Liver (tissue), 8 donors: ENCODE measurements at regions not wholly inside any gene's neighbourhood (a gene's known extent, or its start where the extent isn't known, plus 50 kb on each side); places are given as distances from the start of the nearest gene placed in this dataset.

Experiments
- DNase-seq: peaks from one replicate; pipeline ENCODE4 v3.0.0-alpha.2; 2017; ENCODE audit warnings: low spot score
- H3K27ac ChIP-seq, 2 donors: one replicate each; pipeline ENCODE4 v1.7.0; 2013; ENCODE audit warnings: inconsistent platforms in 2 of 2, low read length in 2 of 2, control low read depth in 1 of 2, low read depth in 1 of 2, mild to moderate bottlenecking in 1 of 2
- H3K27me3 ChIP-seq, 4 donors: one replicate each; pipeline versions ENCODE4 v1.6.1 to v1.7.0; 2013; ENCODE audit warnings: low read length in 3 of 4, inconsistent platforms in 1 of 4, mild to moderate bottlenecking in 1 of 4, moderate library complexity in 1 of 4; ENCODE audit not compliant: control insufficient read depth in 4 of 4, insufficient read depth in 4 of 4
- H3K36me3 ChIP-seq, 4 donors: one replicate each; pipeline versions ENCODE4 v1.6.1 to v1.7.0; 2013; ENCODE audit warnings: low read length in 3 of 4, mild to moderate bottlenecking in 3 of 4, low read depth in 1 of 4, moderate library complexity in 1 of 4; ENCODE audit not compliant: control insufficient read depth in 4 of 4, insufficient read depth in 3 of 4
- H3K4me1 ChIP-seq, 4 donors: one replicate each; pipeline versions ENCODE4 v1.6.1 to v1.7.0; 2013; ENCODE audit warnings: low read length in 3 of 4, mild to moderate bottlenecking in 3 of 4, moderate library complexity in 1 of 4; ENCODE audit not compliant: control insufficient read depth in 4 of 4, insufficient read depth in 4 of 4
- H3K4me3 ChIP-seq, 3 donors: one replicate each; pipeline versions ENCODE4 v1.6.1 to v1.7.0; 2013; ENCODE audit warnings: low read length in 3 of 3, control low read depth in 1 of 3, low read depth in 1 of 3, mild to moderate bottlenecking in 1 of 3
- H3K9ac ChIP-seq, 2 donors: one replicate each; pipeline ENCODE4 v1.7.0; 2013; ENCODE audit warnings: low read length in 2 of 2, mild to moderate bottlenecking in 2 of 2, moderate library complexity in 2 of 2, control low read depth in 1 of 2, low read depth in 1 of 2
- H3K9me3 ChIP-seq, 4 donors: one replicate each; pipeline versions ENCODE4 v1.6.1 to v1.7.0; 2013; ENCODE audit warnings: low read length in 3 of 4; ENCODE audit not compliant: control insufficient read depth in 4 of 4
- EGR1 ChIP-seq, 2 donors: IDR thresholded peaks; 2 replicates each; pipeline ENCODE4 v1.6.1; 2016 to 2018; ENCODE audit warnings: antibody characterized with exemption in 2 of 2, low read depth in 2 of 2
- FOXA1 ChIP-seq: IDR thresholded peaks from 2 replicates; pipeline ENCODE4 v1.6.1; 2016; ENCODE audit warnings: antibody characterized with exemption
- FOXA2 ChIP-seq: IDR thresholded peaks from 2 replicates; pipeline ENCODE4 v1.6.1; 2016; ENCODE audit warnings: antibody characterized with exemption
- GABPA ChIP-seq, 2 donors: IDR thresholded peaks in 1 of 2; conservative IDR thresholded peaks in 1 of 2; 2 replicates each; pipeline ENCODE4 v1.6.1; 2016; ENCODE audit warnings: antibody characterized with exemption in 2 of 2, mild to moderate bottlenecking in 1 of 2, moderate library complexity in 1 of 2
- HNF4A ChIP-seq, 2 donors: conservative IDR thresholded peaks; 2 replicates each; pipeline ENCODE4 v1.6.1; 2016; ENCODE audit warnings: antibody characterized with exemption in 2 of 2, mild to moderate bottlenecking in 2 of 2
- HNF4G ChIP-seq: IDR thresholded peaks from 2 replicates; pipeline ENCODE4 v1.6.1; 2016; ENCODE audit warnings: antibody characterized with exemption
- JUND ChIP-seq, 2 donors: IDR thresholded peaks; 2 replicates each; pipeline ENCODE4 v1.6.1; 2016; ENCODE audit warnings: antibody characterized with exemption in 2 of 2
- NR2F2 ChIP-seq: IDR thresholded peaks from 2 replicates; pipeline ENCODE4 v1.6.1; 2016; ENCODE audit warnings: antibody characterized with exemption
- RAD21 ChIP-seq, 2 donors: IDR thresholded peaks; 2 replicates each; pipeline ENCODE4 v1.6.1; 2016; ENCODE audit warnings: antibody characterized with exemption in 2 of 2, mild to moderate bottlenecking in 2 of 2
- RXRA ChIP-seq, 2 donors: IDR thresholded peaks; 2 replicates each; pipeline ENCODE4 v1.6.1; 2017 to 2018; ENCODE audit warnings: antibody characterized with exemption in 2 of 2, mild to moderate bottlenecking in 1 of 2
- SP1 ChIP-seq: IDR thresholded peaks from 2 replicates; pipeline ENCODE4 v1.6.1; 2018; ENCODE audit warnings: antibody characterized with exemption, mild to moderate bottlenecking
- TAF1 ChIP-seq: conservative IDR thresholded peaks from 2 replicates; pipeline ENCODE4 v1.6.1; 2016; ENCODE audit warnings: antibody characterized with exemption, mild to moderate bottlenecking
- YY1 ChIP-seq: IDR thresholded peaks from 2 replicates; pipeline ENCODE4 v1.6.1; 2016; ENCODE audit warnings: antibody characterized with exemption, mild to moderate bottlenecking
- WGBS: extraction: QIAGEN DNeasy Blood & Tissue Kit; methylation state at CpG from one replicate; pipeline ENCODE4 v1.1.7; 2013; 5-methylcytosine and 5-hydroxymethylcytosine counted together
- TF ChIP-seq, protein P1 (sequence below): IDR thresholded peaks from 2 replicates; pipeline ENCODE4 v1.6.1; 2016; ENCODE audit warnings: antibody characterized with exemption
- TF ChIP-seq, protein P2 (sequence below): IDR thresholded peaks from 2 replicates; pipeline ENCODE4 v1.6.1; 2016; ENCODE audit warnings: antibody characterized with exemption
- TF ChIP-seq, protein P3 (sequence below): fragments of 150-350 bp; IDR thresholded peaks from 2 replicates; pipeline ENCODE4 v1.5.1; 2017; ENCODE audit warnings: improper control_type of control experiment, low read depth, low read length; ENCODE audit not compliant: missing input control
- TF ChIP-seq, protein P4 (sequence below): IDR thresholded peaks from 2 replicates; pipeline ENCODE4 v1.6.1; 2016; ENCODE audit warnings: antibody characterized with exemption, mild to moderate bottlenecking
- TF ChIP-seq, protein P5 (sequence below): IDR thresholded peaks from 2 replicates; pipeline ENCODE4 v1.6.1; 2016; ENCODE audit warnings: antibody characterized with exemption
- donor health status: healthy.
- donor health status: healthy.
- donor health status: healthy.
- donor health status: healthy.
- donor health status: healthy.

DNA sequence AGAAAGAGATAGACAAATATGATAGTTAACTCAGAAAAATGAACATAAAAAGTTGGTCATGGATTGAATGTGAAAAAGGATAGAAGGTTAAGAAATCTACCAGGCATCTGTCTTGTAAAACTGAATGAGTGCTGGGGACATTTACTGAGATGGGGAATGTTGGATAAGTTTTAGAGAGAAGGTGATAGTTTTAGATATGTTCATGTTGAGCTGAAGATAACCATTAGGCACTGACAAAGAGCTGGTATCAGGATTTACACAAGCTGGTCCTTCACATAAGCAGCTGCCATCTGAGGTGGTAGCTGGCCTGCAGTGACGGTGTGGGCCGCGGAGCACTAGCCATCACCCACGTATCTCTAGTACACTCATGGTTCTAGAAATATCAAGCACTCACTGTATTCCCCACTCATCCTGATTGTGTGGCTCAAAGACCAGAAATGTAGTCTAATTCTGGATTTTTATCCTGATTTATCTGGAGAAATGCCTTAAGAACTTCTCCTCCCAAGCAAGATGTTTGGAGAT is 194.4 kb upstream of the KCNJ16 start:
- H3K9ac ChIP-seq: no peak overlapping the region
- no peak for TF ChIP-seq HNF4G
- no peak for TF ChIP-seq RAD21 (IDR thresholded peaks at IDR 0.05)
- no peak for TF ChIP-seq TAF1
- TF ChIP-seq, protein P1, sequence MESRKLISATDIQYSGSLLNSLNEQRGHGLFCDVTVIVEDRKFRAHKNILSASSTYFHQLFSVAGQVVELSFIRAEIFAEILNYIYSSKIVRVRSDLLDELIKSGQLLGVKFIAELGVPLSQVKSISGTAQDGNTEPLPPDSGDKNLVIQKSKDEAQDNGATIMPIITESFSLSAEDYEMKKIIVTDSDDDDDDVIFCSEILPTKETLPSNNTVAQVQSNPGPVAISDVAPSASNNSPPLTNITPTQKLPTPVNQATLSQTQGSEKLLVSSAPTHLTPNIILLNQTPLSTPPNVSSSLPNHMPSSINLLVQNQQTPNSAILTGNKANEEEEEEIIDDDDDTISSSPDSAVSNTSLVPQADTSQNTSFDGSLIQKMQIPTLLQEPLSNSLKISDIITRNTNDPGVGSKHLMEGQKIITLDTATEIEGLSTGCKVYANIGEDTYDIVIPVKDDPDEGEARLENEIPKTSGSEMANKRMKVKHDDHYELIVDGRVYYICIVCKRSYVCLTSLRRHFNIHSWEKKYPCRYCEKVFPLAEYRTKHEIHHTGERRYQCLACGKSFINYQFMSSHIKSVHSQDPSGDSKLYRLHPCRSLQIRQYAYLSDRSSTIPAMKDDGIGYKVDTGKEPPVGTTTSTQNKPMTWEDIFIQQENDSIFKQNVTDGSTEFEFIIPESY: no peak
- TF ChIP-seq, protein P2, sequence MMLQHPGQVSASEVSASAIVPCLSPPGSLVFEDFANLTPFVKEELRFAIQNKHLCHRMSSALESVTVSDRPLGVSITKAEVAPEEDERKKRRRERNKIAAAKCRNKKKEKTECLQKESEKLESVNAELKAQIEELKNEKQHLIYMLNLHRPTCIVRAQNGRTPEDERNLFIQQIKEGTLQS: no peak
- no peak for TF ChIP-seq NR2F2
- TF ChIP-seq RXRA (IDR thresholded peaks at IDR 0.05): no peak
- no peak for TF ChIP-seq EGR1 (IDR thresholded peaks at IDR 0.05; ENCODE audit: low read depth in 2 of 2)
- TF ChIP-seq SP1: no peak
- TF ChIP-seq JUND (IDR thresholded peaks at IDR 0.05): no peak
- TF ChIP-seq GABPA (IDR thresholded peaks at IDR 0.05 in 1 of 2, conservative IDR thresholded peaks at IDR 0.05 in 1 of 2): no peak
- TF ChIP-seq, protein P3, sequence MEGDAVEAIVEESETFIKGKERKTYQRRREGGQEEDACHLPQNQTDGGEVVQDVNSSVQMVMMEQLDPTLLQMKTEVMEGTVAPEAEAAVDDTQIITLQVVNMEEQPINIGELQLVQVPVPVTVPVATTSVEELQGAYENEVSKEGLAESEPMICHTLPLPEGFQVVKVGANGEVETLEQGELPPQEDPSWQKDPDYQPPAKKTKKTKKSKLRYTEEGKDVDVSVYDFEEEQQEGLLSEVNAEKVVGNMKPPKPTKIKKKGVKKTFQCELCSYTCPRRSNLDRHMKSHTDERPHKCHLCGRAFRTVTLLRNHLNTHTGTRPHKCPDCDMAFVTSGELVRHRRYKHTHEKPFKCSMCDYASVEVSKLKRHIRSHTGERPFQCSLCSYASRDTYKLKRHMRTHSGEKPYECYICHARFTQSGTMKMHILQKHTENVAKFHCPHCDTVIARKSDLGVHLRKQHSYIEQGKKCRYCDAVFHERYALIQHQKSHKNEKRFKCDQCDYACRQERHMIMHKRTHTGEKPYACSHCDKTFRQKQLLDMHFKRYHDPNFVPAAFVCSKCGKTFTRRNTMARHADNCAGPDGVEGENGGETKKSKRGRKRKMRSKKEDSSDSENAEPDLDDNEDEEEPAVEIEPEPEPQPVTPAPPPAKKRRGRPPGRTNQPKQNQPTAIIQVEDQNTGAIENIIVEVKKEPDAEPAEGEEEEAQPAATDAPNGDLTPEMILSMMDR: no peak
- no peak for TF ChIP-seq FOXA2
- TF ChIP-seq, protein P4, sequence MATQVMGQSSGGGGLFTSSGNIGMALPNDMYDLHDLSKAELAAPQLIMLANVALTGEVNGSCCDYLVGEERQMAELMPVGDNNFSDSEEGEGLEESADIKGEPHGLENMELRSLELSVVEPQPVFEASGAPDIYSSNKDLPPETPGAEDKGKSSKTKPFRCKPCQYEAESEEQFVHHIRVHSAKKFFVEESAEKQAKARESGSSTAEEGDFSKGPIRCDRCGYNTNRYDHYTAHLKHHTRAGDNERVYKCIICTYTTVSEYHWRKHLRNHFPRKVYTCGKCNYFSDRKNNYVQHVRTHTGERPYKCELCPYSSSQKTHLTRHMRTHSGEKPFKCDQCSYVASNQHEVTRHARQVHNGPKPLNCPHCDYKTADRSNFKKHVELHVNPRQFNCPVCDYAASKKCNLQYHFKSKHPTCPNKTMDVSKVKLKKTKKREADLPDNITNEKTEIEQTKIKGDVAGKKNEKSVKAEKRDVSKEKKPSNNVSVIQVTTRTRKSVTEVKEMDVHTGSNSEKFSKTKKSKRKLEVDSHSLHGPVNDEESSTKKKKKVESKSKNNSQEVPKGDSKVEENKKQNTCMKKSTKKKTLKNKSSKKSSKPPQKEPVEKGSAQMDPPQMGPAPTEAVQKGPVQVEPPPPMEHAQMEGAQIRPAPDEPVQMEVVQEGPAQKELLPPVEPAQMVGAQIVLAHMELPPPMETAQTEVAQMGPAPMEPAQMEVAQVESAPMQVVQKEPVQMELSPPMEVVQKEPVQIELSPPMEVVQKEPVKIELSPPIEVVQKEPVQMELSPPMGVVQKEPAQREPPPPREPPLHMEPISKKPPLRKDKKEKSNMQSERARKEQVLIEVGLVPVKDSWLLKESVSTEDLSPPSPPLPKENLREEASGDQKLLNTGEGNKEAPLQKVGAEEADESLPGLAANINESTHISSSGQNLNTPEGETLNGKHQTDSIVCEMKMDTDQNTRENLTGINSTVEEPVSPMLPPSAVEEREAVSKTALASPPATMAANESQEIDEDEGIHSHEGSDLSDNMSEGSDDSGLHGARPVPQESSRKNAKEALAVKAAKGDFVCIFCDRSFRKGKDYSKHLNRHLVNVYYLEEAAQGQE: no peak
- TF ChIP-seq HNF4A (conservative IDR thresholded peaks at IDR 0.05): no peak
- TF ChIP-seq YY1: no peak
- TF ChIP-seq, protein P5, sequence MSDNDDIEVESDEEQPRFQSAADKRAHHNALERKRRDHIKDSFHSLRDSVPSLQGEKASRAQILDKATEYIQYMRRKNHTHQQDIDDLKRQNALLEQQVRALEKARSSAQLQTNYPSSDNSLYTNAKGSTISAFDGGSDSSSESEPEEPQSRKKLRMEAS: no peak
- TF ChIP-seq FOXA1: no peak
- no peaks in the 10 kb centered on the region for H3K36me3 ChIP-seq
- H3K27me3 ChIP-seq: no peaks in the 10 kb centered on the region
- H3K4me1 ChIP-seq: no peaks in the 10 kb centered on the region
- DNase-seq: no peak
- 83% methylated on average over 4 of the region's 4 CpGs for WGBS
- no peak overlapping the region for H3K4me3 ChIP-seq
- peaks cover 0 to 3% (median 0%) of the 10 kb centered on the region in 4 donors for H3K9me3 ChIP-seq
- H3K27ac ChIP-seq: no peak overlapping the region
